Stimulated activated CD8-positive, alpha-beta memory T cell treated with anti-CD3 and anti-CD28 coated beads, Interleukin-7, amount 100 ng/mL, for 48 hours (primary cell): ENCODE measurements at regions not wholly inside any gene's neighbourhood (a gene's known extent, or its start where the extent isn't known, plus 50 kb on each side); places are given as distances from the start of the nearest gene placed in this dataset.

Source experiments
- DNase-seq, 2 donors: peaks; one replicate each; pipeline ENCODE4 v3.0.0-alpha.2; 2020; ENCODE audit warnings: low read depth in 1 of 2; ENCODE audit errors: extremely low read depth in 1 of 2

DNA sequence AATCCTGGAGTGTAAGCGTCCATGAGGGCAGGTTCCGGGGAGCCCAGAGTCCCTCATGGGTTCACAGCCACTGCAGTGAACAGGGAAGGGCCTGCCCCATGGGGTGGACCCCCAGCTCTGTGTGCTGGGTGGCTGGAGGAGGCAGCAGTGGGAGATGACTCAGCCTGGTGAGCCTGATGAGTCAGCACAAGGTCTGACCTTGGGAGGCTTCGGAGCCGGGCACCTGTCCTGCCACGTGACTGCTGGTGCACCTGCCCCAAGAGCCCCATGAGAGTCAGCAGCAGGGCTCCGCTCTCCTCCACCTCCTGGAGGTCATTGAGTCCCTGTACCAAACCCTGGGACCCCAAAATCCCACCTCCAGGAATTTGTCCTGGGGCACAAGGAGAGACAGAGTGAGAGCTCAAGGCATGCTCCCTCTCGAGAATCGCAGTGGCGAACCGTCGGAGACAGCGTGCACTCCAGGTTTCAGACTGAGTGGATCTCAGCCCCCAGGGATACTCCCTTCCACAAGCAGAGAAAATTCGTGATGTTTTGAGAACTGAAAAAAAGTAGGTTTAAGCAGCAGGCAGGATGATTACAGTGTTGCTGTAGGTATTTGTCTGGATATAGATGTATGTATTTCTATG is 1221.7 kb downstream of the BRD1 start:
- no peak for DNase-seq

DNA sequence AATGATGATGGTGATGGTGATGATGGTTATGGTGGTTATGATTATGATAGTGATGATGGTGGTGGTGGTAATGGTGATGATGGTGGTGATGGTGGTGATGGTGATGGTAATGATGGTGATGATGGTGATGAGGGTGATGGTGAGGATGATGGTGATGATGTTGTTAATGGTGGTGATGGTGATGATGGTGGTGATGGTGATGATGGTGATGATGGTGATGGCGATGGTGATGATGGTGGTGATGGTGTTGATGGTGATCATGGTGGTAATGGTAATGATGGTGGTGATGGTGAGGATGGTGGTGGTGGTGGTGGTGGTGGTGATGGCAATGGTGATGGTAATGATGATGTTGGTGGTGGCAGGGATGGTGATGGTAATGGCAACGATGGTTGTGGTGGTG is 1222.5 kb downstream of the BRD1 start:
- no peak for DNase-seq

DNA sequence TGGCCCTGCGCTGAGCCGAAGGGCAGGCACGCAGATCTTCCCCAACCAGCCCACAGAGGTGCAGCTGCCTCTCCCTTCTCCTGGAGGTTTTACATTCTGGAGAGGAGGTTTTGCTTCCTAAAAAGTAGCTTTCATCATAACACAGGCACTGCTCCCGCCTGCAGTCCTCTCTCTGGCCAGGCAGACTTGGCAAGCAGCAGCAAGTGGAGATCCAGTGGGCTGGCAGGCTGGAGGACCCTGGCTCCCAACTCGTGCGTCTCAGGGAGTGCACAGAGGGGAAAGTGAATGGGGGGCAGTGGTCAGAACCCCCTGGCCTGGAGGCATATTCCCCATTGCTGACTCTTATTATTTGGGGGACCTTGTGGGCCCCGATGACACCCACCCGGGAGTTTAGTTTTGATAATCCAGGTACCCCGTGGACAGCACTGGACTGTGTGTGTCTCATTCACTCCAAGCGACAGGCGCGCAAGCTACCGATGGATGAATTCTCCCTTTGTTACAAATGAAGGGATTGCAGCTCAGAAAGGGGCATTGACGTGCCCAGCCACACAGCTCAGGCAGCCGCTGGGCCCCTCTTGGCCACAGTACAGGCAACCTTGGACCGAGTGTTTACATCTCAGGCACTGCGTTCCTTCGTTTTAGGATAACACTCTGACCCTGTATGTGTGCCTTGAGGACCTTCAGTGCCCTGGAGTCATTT is 1223.9 kb downstream of the BRD1 start:
- no peak for DNase-seq

DNA sequence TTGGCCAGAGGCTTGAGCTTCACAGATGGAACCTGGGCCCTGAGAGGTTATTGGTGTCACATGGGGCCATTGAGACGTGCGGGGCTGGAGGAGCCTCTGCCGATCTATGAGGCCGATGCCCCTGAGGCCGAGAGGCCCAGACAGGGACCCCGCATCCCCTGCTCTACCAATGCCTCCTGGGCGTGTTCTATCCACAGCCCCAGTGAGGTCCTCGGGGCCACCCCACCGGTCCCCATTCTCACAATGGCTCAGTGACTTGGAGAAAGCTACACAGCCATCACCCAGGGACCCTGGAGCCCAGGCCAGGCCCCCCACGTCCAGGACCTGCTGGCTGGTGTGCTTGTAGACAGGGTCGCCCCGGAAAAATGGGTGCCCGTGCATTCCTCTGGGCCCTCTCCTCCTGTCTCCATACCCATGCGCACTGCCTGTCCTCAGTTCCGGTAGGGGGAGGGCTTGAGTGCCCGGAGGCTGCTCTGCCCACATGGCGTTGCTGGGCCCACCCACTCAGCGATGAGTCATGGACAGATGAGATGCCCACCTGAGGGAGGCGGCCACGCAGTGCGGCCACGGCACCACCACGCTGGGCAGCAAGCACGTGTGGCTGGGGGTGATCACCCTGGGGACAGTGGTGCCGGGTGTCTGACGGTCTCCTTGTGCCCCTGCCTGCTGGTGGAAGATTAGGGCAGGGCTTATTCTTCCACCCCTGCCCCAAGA is 1224.7 kb downstream of the BRD1 start:
- no peak for DNase-seq

DNA sequence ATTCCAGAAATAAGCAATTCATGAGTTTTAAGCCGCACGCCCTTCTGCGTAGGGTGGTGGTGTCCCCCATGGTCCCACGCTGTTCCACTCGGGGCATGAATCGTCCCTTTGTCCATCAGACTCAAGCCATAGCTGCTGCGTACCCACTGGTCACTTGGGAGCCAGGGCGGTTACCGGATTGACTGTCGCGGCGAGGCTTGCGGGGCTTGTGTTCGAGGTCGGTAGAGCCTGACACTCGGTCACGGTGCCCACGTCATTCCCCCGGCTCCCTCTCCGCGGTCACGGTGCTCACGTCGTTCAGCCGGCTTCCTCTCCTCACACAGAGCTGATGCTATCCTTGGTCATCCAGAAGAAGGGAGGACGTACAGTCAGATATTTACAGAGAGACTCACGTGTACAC is 1227.0 kb downstream of the BRD1 start:
- DNase-seq: no peak

DNA sequence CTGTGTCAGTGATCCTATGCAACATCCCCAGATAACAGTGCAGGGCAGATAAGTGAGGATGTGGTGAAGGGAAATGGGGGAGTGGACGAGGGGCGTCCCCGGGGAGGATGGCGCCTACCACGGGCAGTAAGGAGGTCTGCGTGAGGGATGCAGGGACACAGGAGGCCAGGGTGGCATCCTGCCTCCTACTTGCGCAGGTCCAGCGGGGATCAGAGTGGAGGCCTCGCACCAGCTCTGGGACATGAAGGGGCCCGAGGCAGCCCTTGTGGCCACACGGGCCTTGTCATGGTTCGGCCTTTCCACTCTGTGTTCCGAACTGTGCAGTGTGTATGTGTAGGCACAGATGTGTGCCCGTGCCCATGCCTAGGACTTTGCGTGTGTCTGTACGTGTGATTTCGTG is 1227.5 kb downstream of the BRD1 start:
- DNase-seq: no peak

DNA sequence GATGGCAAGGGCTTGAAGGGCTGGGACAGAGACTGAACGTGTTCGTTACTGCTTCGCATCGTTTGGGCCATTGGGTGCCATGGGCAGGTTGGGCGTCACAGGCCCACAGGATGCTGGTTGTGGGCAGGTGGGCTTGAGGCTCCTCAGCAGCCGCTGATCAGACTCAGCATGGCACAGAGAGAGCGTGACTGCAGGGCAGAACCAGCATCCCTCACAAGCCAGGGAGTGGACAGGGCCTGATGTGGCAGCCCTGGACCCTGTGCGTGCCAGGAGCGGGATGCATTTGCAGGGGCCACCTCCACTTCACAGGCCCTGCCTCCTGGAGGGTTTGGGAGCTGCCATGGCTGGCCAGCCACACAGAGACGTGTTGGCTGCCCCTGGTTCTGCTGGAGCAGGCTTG is 1228.3 kb downstream of the BRD1 start:
- no peak for DNase-seq

DNA sequence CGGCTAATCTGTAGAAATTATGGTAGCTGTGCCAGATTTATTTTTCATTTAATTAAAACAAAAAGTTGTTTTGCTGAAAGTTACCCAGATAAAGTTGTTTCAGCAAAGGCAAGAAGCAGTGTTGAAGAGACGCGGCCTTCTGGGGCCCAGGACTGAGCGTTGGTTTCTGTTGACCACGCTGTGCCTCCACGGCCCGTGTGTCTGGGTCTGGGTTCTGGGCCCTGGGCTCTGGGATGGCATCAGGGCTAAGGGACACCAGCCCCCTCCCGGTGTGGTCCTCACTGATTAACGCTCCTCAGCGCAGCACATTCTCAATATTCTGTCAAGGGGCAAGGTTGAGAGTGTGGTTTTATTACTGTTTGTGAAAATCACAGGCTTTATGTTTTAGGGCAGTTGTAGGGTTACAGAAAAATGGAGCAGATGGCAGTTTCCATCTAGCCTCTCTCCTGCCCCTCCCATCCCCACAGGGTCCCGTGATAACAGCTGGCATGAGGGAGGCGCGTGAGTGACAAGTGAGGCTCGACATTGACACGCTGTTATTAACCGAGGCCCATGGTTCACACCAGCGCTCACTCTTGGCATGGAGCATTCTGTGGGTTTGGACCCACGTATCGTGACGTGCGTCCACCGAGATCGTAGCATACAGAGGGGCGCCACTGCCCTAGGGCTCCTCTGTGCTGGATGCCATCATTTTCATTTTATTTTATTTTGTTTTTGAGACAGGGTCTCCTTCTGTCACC is 1231.4 kb downstream of the BRD1 start:
- no peak for DNase-seq

DNA sequence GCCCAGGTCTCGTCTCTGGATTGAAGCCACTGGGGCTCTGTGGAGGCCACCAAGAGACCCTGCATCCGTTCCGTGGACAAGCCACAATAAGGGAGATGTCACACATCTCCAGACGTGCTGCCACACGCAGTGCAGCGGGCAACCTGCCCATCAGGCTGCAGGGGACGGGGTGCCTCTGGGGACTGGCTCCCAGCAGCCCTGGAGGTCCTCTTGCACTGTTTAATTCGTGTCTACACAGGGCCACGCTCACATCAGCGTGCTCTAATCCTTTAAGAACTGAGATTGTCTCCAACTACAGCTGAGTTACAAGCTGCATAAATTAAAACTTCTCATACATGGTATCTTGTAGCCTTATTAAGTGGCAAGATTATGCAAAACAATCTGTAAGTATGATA is 1232.2 kb downstream of the BRD1 start:
- no peak for DNase-seq

DNA sequence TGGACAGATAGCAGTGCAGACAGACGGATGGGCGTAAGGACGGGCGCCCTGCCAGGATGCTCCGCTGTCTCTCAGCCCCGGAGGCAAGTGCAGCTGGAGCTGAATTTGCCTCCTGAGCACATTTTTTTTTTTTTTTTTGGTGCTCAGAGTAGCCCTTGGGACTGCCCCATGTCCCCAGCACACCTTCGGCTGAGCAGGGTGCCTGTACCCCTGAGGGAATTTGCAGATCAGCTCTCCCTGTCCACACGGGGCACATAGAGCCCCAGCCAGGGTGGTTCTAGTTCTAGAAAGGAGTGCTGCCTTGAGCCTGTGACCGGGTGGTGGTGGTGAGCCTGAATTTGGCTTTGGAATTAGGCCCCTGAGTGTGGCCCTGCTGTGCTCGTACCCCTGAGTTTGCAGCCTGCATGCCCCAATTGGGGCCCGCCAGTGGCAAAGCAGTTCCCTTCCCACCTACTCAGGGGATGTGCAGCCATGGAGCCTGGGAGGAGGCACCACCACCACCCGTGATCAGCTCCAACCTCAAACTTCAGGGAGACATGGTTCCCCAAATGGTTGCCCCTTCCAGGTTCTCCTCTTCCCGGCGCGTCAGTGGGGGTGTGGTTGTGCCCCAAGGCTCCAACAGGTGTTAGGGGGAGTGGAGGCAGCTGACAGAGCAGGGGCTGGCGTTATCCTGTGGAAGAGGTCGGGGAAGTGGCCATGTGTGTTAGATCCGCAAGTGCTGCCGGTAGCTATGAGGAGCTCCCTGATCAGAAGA is 1232.7 kb downstream of the BRD1 start:
- DNase-seq: no peak

DNA sequence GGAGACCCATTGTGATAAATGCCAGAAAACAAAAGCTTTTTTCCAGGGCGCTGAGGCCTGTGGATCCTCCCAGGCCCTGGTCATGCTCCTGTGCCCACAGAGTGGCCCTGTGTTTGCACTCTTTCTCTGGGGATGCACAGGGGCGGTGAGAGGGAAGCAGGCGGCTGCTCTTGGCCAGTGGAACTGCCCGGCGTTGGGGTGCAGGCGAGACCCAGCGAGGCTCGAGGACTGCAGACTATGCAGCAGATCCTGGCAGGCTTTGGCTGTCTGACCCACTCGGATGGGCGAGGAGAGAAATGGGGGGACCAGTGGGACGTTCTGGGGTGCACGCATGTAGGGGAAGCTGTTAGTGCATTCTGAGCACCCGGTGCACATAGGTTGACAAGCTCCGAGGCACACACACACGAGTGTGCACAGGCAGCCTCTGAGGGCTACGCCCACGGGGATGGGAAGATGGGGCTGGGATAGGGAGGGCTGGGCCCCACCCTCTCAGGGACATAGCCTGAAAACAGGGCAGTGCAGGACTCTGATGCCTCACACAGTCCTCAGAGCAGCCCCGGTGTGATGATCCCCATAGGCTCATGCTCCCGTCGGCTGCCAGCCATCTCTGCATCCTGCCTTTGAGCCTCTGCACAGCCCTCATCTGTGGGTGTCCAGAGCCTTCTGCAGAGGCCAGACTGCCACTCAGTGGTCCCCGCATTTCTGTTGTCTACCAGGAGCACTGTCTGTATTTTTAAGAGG is 1233.5 kb downstream of the BRD1 start:
- no peak for DNase-seq

DNA sequence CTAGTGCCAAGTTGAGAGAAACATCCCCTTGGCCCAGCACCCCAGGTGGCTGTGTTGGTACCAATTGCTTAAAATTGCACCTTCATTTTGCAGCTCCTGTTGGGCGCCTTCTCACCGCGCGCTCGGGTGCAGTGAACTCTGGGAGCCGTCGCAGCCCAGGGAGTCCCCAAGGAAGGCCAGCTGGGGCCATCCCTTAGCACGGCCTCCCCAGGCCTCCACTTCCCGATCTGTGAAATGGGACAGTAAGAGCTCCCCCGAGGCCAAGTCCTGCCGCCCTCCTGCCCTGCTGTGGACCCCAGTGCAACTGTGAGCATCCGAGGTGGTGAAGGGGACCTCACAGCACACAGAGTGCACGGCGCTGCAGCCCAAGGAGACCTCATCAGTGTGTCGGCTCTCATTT is 1234.1 kb downstream of the BRD1 start:
- DNase-seq: no peak

DNA sequence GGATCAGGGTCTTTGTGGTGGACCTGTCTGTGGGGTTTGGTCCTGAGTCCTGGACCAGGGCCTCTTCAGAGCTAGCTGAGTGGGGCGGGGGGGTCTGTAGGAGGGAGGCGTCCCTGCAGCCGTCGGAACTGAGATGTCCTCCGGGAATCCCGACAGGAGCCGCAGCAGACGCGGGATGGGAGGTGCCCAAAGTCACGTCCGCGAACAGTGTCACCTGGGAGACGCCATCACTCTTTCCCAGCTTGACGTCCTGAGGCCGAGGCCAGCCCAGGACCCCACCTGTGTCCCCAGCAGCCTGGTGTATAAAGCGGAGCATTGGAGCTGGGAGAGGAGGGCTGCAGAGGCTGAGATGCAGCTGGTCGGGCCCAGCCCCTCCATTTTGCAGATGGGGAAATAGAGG is 1234.7 kb downstream of the BRD1 start:
- no peak for DNase-seq

DNA sequence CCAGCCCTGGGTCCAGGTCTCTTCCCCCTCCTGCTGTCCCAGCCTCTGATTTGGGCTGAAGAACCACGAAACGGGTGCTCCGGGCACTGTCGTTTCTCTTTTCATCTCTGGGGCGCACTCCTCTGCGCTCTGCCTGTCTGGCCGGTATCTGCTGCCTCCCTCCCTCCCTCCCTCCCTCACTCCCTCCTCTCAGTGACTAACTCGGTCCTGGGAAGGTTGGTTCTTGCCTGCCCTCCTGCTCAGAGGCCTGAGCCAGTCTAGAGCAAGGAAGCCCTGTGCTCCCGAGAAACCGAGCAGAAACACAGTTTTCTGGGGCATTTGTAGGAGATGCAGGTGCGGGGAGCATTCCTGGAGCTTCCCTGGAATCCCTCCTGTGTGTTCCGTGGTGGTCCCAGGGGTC is 1235.2 kb downstream of the BRD1 start:
- DNase-seq: no peak

DNA sequence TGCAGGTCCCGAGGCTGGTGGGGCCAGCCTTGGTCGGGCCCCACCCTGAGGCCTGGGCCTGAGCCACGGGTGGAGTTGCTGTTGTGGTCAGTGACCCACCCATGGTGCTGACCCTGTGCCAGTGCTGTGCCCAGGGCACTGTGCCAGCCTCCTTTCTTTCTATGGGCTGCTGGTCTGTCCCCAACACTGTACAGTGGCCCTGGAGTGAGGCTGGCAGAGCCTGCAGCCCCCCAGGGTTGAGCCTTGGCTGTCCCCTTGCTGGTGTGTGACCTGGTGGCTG is 1235.7 kb downstream of the BRD1 start:
- DNase-seq: no peak

DNA sequence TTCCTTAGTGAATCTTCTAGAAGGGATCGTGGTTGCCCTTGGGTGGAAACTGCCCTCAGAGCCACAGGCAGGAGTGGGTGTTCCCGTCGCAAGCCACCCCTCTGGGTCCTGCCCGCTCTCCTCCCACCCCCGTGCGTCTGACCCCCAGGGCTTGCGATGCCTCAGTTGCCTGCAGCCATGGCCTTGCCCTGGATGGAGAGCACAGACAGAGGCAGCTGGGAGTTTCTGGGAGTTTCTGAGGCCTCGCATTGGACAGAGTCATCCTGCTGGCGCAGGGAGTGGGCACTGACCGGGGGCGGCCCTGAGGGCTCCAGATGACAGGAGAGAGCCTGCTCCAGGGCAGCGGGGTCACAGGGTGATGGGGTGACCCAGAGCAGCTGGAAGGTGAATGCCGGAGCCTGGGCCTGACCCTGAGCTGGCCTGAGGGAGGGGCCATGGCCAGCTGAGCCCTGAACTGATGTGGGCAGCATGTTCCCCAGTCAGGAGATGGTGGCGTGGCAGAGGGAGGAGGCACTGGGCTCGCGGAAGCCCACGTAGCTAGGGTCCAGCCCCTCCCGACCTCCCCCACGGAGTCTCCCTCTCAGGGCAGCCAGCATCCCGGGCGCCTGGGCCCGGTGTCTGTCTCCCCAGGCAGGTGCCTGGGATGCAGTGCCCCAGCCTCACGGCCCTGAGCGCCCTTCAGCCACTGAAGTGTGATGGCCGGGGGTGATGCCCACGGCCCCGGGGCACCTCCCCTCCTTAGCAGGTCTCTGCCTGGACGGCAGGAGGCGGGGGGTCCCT is 1236.2 kb downstream of the BRD1 start:
- no peak for DNase-seq

DNA sequence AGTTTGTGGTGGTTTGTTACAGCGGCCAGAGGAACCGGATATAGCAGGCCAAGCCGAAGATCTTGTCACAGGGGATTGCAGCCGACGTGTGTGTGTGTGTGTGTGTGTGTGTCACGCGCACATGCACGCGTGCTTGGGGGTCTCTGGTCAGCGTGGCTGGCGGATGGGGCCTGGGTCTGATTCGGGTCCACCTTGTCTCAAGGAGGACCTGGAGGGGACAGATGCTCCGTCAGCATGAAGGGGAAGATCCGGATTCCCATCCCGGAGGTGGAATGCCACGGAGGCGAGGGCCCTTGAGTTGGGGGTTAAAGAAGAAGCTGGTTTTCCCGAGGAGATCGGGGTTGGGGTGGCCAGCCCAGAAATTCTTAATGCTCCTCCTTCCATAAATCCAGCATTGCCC is 1237.8 kb downstream of the BRD1 start:
- no peak for DNase-seq

DNA sequence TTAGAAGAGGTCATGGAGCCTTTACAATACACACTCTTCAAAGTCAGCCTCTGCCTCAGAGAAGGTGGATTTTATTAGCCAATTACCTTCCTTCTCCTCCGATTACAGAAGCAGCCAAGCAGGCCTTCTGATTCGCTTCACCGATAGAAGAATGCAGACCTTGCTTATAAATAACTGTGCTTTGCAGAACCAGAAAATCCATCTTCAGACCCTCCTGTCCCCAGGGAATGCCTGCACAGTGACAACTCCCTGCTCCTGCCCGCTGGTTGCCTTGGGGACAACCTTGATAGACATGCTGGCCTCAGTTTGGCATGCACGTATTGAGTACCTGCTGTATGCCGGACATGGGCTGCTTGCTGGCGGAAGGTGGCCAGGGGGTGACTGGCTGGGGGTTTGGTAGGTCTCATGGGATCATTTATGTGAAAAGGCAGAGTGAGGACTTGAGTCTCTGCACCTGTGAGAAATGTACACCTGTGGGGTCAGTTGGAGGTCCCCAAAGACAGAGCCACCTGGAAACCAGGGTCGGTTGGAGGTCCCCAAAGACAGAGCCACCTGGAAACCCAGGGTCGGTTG is 1238.7 kb downstream of the BRD1 start:
- DNase-seq: no peak

DNA sequence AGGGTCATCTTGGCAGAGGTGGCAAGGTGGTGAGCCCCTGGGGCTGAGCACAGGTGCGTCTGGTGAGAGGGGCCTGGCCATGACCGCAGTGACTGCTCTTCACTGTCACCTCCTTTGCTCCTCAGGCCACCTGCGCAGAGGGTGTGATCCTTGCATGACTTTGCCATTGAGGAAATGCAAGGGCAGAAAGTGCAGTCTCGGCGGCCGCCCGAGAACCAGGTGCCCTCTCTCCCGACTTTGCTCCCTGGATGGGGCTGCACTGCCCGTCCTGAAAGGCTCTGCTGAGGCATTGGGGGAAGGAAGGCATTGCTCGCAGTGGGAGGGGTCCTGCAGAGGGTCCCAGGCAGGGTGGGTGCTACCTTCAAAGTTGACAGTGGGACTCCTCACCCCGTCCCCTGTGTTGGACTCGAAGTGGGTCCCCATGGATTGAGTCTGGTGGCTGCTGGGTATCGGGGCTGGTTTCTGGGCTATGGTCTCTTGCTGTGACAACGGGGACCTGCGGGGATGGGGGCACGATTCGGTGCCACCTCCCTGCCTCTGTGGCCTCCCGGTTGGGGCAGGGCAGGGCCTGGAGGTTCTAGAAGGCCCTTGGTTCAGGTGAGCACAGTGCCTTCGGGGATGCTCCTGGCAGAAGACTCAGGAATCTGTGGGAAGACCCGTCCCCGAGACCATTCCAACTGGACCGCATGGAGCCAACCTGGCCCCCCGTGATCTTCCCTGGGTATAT is 1239.4 kb downstream of the BRD1 start:
- no peak for DNase-seq
